H1 (cell line): ENCODE measurements at regions not wholly inside any gene's neighbourhood (a gene's known extent, or its start where the extent isn't known, plus 50 kb on each side); places are given as distances from the start of the nearest gene placed in this dataset.

ENCODE experiments used
- CTCF ChIA-PET: fragments of 300-600 bp; sonication (Branson Sonifier 250); formaldehyde crosslinking; loops from one replicate; lab custom pipeline; 2021; ENCODE audit not compliant: partially characterized antibody; lab: Charles Lee
- POLR2A ChIA-PET: fragments of 300-600 bp; sonication (Branson Sonifier 250); formaldehyde crosslinking; loops from one replicate; lab custom pipeline; 2021; ENCODE audit warnings: inconsistent platforms; ENCODE audit not compliant: partially characterized antibody; lab: Charles Lee
- DNase-seq, 2 experiments: peaks; one replicate each; pipeline versions ENCODE4 v3.0.0 to v3.0.0-alpha.2; 2010 to 2022; ENCODE audit warnings: low spot score in 2 of 2, low read depth in 1 of 2, mixed read lengths in 1 of 2
- FAIRE-seq: peaks from 2 replicates; lab custom pipeline; 2011; peaks lifted over from hg19 to GRCh38; lab: Jason Lieb, UNC
- H2AFZ ChIP-seq: 2 replicates; pipeline ENCODE4 v1.8.1; 2012; ENCODE audit warnings: low read length, inconsistent platforms
- H2AK5ac ChIP-seq: 2 replicates; pipeline ENCODE4 v1.6.1; 2013; ENCODE audit warnings: low read depth, low read length
- H2BK120ac ChIP-seq: replicated peaks from 2 replicates; pipeline ENCODE3; 2013; ENCODE audit warnings: low read depth, low read length, inconsistent platforms
- H2BK12ac ChIP-seq: 2 replicates; pipeline ENCODE4 v1.6.1; 2013; ENCODE audit warnings: low read depth, low read length
- H2BK15ac ChIP-seq: 2 replicates; pipeline ENCODE4 v1.6.1; 2013; ENCODE audit warnings: low read length
- H2BK20ac ChIP-seq: 2 replicates; pipeline ENCODE4 v1.6.1; 2013; ENCODE audit warnings: low read length
- H2BK5ac ChIP-seq: 2 replicates; pipeline ENCODE4 v1.6.1; 2013; ENCODE audit warnings: low read depth, low read length
- H3K14ac ChIP-seq: 2 replicates; pipeline ENCODE4 v1.6.1; 2013; ENCODE audit warnings: inconsistent platforms; ENCODE audit not compliant: insufficient read length
- H3K18ac ChIP-seq: 2 replicates; pipeline ENCODE4 v1.6.1; 2013; ENCODE audit warnings: low read length; ENCODE audit errors: extremely low read depth
- H3K23ac ChIP-seq: 2 replicates; pipeline ENCODE4 v1.6.1; 2013; ENCODE audit warnings: inconsistent platforms; ENCODE audit not compliant: insufficient read length
- H3K23me2 ChIP-seq: 2 replicates; pipeline ENCODE4 v1.6.1; 2013; ENCODE audit warnings: low read depth, low read length
- H3K27ac ChIP-seq: 2 replicates; pipeline ENCODE4 v1.6.1; 2011; ENCODE audit warnings: low read depth, low read length, inconsistent platforms
- H3K27me3 ChIP-seq, 4 experiments: replicated peaks in 1 of 4; 1 replicate in 1 of 4; 2 replicates in 3 of 4; pipeline versions ENCODE4 v1.6.1 to v1.8.1; 2011 to 2013; ENCODE audit warnings: low read length in 3 of 4, mild to moderate bottlenecking in 3 of 4, inconsistent platforms in 2 of 4, mixed read lengths in 2 of 4, moderate library complexity in 1 of 4; ENCODE audit not compliant: control insufficient read depth in 3 of 4, insufficient read depth in 3 of 4; ENCODE audit errors: extremely low read depth in 1 of 4
- H3K36me3 ChIP-seq, 4 experiments: 2 replicates each; pipeline versions ENCODE4 v1.6.1 to v1.8.1; 2011 to 2013; ENCODE audit warnings: mild to moderate bottlenecking in 4 of 4, low read length in 3 of 4, moderate library complexity in 2 of 4, control low read depth in 1 of 4, inconsistent platforms in 1 of 4; ENCODE audit not compliant: insufficient read depth in 4 of 4, control insufficient read depth in 2 of 4
- H3K4ac ChIP-seq: replicated peaks from 2 replicates; pipeline ENCODE3; 2013; ENCODE audit warnings: low read length, low read depth, mixed read lengths, inconsistent platforms; ENCODE audit not compliant: insufficient read length
- H3K4me1 ChIP-seq, 4 experiments: replicated peaks in 1 of 4; 1 replicate in 1 of 4; 2 replicates in 3 of 4; pipeline versions ENCODE4 v1.6.1 to v1.8.1; 2011 to 2013; ENCODE audit warnings: low read length in 3 of 4, inconsistent platforms in 2 of 4, mixed read lengths in 1 of 4; ENCODE audit not compliant: insufficient read depth in 4 of 4, control insufficient read depth in 3 of 4
- H3K4me2 ChIP-seq, 2 experiments: 2 replicates each; pipeline versions ENCODE4 v1.6.1 to v1.8.1; 2011 to 2013; ENCODE audit warnings: low read depth in 2 of 2, low read length in 2 of 2, control low read depth in 1 of 2, inconsistent platforms in 1 of 2, mild to moderate bottlenecking in 1 of 2; ENCODE audit not compliant: insufficient read depth in 1 of 2
- H3K4me3 ChIP-seq, 4 experiments: fragments of 200-600, 300-600 bp in 1 of 4; sonication (generic), shearing (Covaris generic), sonication (Bioruptor Twin) in 1 of 4; 2 replicates each; pipeline versions ENCODE4 v1.5.1 to v1.8.1; 2011 to 2016; ENCODE audit warnings: low read length in 4 of 4, low read depth in 3 of 4, control low read depth in 2 of 4, inconsistent platforms in 2 of 4, mild to moderate bottlenecking in 2 of 4, mixed read lengths in 1 of 4, moderate library complexity in 1 of 4; ENCODE audit not compliant: insufficient read depth in 2 of 4; ENCODE audit errors: extremely low read depth in 1 of 4
- H3K56ac ChIP-seq: replicated peaks from 2 replicates; pipeline ENCODE3; 2013; ENCODE audit warnings: low read depth, mild to moderate bottlenecking, mixed read lengths, low read length, inconsistent platforms; ENCODE audit not compliant: insufficient read length
- H3K79me1 ChIP-seq: 2 replicates; pipeline ENCODE4 v1.6.1; 2013; ENCODE audit warnings: low read depth, low read length, control low read depth
- H3K79me2 ChIP-seq, 2 experiments: 2 replicates each; pipeline versions ENCODE4 v1.6.1 to v1.8.1; 2012 to 2013; ENCODE audit warnings: low read length in 2 of 2, mild to moderate bottlenecking in 2 of 2, inconsistent platforms in 1 of 2; ENCODE audit not compliant: insufficient read depth in 2 of 2, control insufficient read depth in 1 of 2
- H3K9ac ChIP-seq, 4 experiments: replicated peaks in 1 of 4; 1 replicate in 1 of 4; 2 replicates in 3 of 4; pipeline versions ENCODE4 v1.6.1 to v1.8.1; 2011 to 2013; ENCODE audit warnings: low read depth in 3 of 4, low read length in 3 of 4, control low read depth in 2 of 4, mild to moderate bottlenecking in 2 of 4, moderate library complexity in 2 of 4, inconsistent platforms in 1 of 4; ENCODE audit errors: extremely low read depth in 1 of 4
- H3K9me3 ChIP-seq, 2 experiments: 2 replicates each; pipeline versions ENCODE4 v1.6.1 to v1.8.1; 2012 to 2013; ENCODE audit warnings: mild to moderate bottlenecking in 2 of 2, moderate library complexity in 2 of 2, control low read depth in 1 of 2, inconsistent platforms in 1 of 2, low read depth in 1 of 2, low read length in 1 of 2, mixed read lengths in 1 of 2; ENCODE audit not compliant: insufficient read depth in 2 of 2
- H4K20me1 ChIP-seq, 2 experiments: replicated peaks in 1 of 2; 2 replicates each; pipeline versions ENCODE3 to v1.8.1; 2011 to 2013; ENCODE audit warnings: inconsistent platforms in 2 of 2, low read length in 2 of 2, mild to moderate bottlenecking in 1 of 2; ENCODE audit not compliant: insufficient read depth in 2 of 2, control insufficient read depth in 1 of 2
- H4K5ac ChIP-seq: 2 replicates; pipeline ENCODE4 v1.6.1; 2013; ENCODE audit warnings: low read length, low read depth, mixed read lengths, inconsistent platforms; ENCODE audit not compliant: insufficient read length
- H4K8ac ChIP-seq: 2 replicates; pipeline ENCODE4 v1.8.0; 2013; ENCODE audit warnings: mild to moderate bottlenecking, moderate library complexity, low read length, inconsistent platforms; ENCODE audit not compliant: insufficient read depth; ENCODE audit errors: extremely low read depth
- H4K91ac ChIP-seq: replicated peaks from 2 replicates; pipeline ENCODE3; 2013; ENCODE audit warnings: low read length, mixed read lengths, inconsistent platforms; ENCODE audit not compliant: insufficient read length
- CHD1 ChIP-seq: IDR thresholded peaks from 2 replicates; pipeline ENCODE4 v1.6.1; 2012; ENCODE audit warnings: low read depth, low read length, improper control_type of control experiment
- SRF ChIP-seq: IDR thresholded peaks from 2 replicates; pipeline ENCODE4 v1.6.1; 2011; ENCODE audit warnings: mild to moderate bottlenecking, low read depth, low read length, moderate library complexity
- WGBS, 2 experiments: shearing (Covaris generic) in 1 of 2; methylation state at CpG; one replicate each; pipeline versions ENCODE4 v1.1.6 to v1.1.7; 2013 to 2015; ENCODE audit warnings: low lambda C conversion rate in 2 of 2, mixed read lengths in 2 of 2, inconsistent platforms in 1 of 2, low coverage in 1 of 2, missing lambda C conversion rate in 1 of 2; ENCODE audit not compliant: insufficient replicate concordance in 2 of 2, insufficient coverage in 1 of 2, insufficient read length in 1 of 2; ENCODE audit errors: extremely low coverage in 1 of 2, missing lambda C conversion rate in 1 of 2; 5-methylcytosine and 5-hydroxymethylcytosine counted together

DNA sequence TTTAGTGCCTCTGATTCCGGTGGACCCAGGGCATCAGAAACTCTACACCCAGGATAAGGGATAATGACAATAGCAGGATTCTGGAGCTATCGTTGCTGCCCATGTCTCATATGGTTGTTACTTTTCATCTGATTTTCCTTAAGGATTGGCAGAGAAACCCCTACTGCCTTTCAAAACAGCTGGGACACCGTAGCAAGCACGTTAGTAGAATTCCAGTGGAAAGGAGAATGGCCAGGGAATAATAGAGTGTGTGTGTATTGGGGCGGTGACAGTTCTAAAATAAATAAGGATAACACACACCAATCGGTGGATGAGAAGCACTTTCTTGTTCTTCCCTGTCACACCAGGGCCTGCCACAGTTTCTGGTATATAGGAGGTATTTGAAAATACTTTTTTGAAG lies 251.8 kb downstream of the HAPSTR1 start:
- peaks cover 0 to 1% (median 0%) of the 10 kb centered on the region in 4 experiments; a peak in 1 of 7 replicates for H3K27me3 ChIP-seq
- H3K4me1 ChIP-seq: peaks cover 0 to 2% (median 0%) of the 10 kb centered on the region in 4 experiments; a peak in 2 of 7 replicates
- no peaks in the 10 kb centered on the region for H3K79me1 ChIP-seq
- POLR2A ChIA-PET: no interaction called here
- no peaks in the 10 kb centered on the region for H3K79me2 ChIP-seq
- WGBS, 2 experiments: 89% methylated on average over 6 of the region's 6 CpGs; no CpG with 5 or more reads in 1 of the 2 experiments
- no peaks in the 10 kb centered on the region for H3K23me2 ChIP-seq
- no peaks in the 10 kb centered on the region for H4K20me1 ChIP-seq
- H2AFZ ChIP-seq: peak overlapping the region; percentile 63
- no peak overlapping the region for H2AK5ac ChIP-seq
- no peak overlapping the region for H2BK20ac ChIP-seq
- no peak overlapping the region for H3K4ac ChIP-seq
- peak in 1 of 2 experiments; percentile 7 for DNase-seq
- H3K36me3 ChIP-seq: no peaks in the 10 kb centered on the region
- H4K8ac ChIP-seq: no peak overlapping the region
- no peak overlapping the region for H3K9ac ChIP-seq
- H3K9me3 ChIP-seq: no peaks in the 10 kb centered on the region
- H2BK120ac ChIP-seq: no peak overlapping the region
- no peak overlapping the region for H3K14ac ChIP-seq
- H2BK12ac ChIP-seq: no peak overlapping the region
- no peak overlapping the region for H2BK15ac ChIP-seq
- no peak overlapping the region for H3K56ac ChIP-seq
- H3K4me2 ChIP-seq: no peak overlapping the region
- no peak for FAIRE-seq
- H3K4me3 ChIP-seq: no peak overlapping the region
- TF ChIP-seq SRF (no peak), CHD1 (no peak)
- H3K23ac ChIP-seq: no peak overlapping the region
- no peak overlapping the region for H2BK5ac ChIP-seq
- no peak overlapping the region for H3K27ac ChIP-seq
- no peak overlapping the region for H3K18ac ChIP-seq
- H4K91ac ChIP-seq: no peak overlapping the region
- CTCF ChIA-PET: interaction anchor here (0.6 to 1.2 kb wide), 4 partner anchors 9 to 1166 kb away, joined by 3 to 5 read pairs (median 4); no protein-coding TSS in a partner anchor
- no peak overlapping the region for H4K5ac ChIP-seq
